HCEC 1CT (cell line): ENCODE measurements at regions not wholly inside any gene's neighbourhood (a gene's known extent, or its start where the extent isn't known, plus 50 kb on each side); places are given as distances from the start of the nearest gene placed in this dataset.

Experiments
- DNase-seq: peaks from one replicate; pipeline ENCODE4 v3.0.0-alpha.2; 2017

- DNase-seq = no peak
These were observed 221.8 kb downstream of the CENPF start for GRCh38 chr1:214824763-214825162.

GRCh38 chr1:214826619-214827018 is 223.6 kb downstream of the CENPF start:
- DNase-seq = no peak

GRCh38 chr1:214827883-214828282 is 224.9 kb downstream of the CENPF start:
- DNase-seq = no peak

GRCh38 chr1:214830941-214831340 is 227.9 kb downstream of the CENPF start:
- DNase-seq = no peak

GRCh38 chr1:214831956-214832355 is 229.0 kb downstream of the CENPF start:
- no peak for DNase-seq

- peak; percentile 71 for DNase-seq
These were observed 230.3 kb downstream of the CENPF start for GRCh38 chr1:214833178-214833756.

GRCh38 chr1:214837376-214837775 is 234.4 kb downstream of the CENPF start:
- DNase-seq = no peak

- DNase-seq = peak; percentile 81
These were observed 235.4 kb downstream of the CENPF start for GRCh38 chr1:214838351-214838750.

GRCh38 chr1:214840356-214840755 is 237.4 kb downstream of the CENPF start:
- peak; percentile 74 for DNase-seq

- peak; percentile 74 for DNase-seq
These were observed 239.7 kb upstream of the KCNK2 start for GRCh38 chr1:214842856-214843255.

- DNase-seq = peak; percentile 56
These were observed 239.3 kb upstream of the KCNK2 start for GRCh38 chr1:214843281-214843680.

GRCh38 chr1:214844319-214844718 is 238.2 kb upstream of the KCNK2 start:
- DNase-seq = no peak

GRCh38 chr1:214846276-214846675 is 236.3 kb upstream of the KCNK2 start:
- no peak for DNase-seq

- no peak for DNase-seq
These were observed 235.3 kb upstream of the KCNK2 start for GRCh38 chr1:214847071-214847810.

GRCh38 chr1:214848101-214848500 is 234.4 kb upstream of the KCNK2 start:
- DNase-seq = no peak

- DNase-seq = no peak
These were observed 232.0 kb upstream of the KCNK2 start for GRCh38 chr1:214850432-214851050.

GRCh38 chr1:214853340-214853739 is 229.2 kb upstream of the KCNK2 start:
- DNase-seq = no peak

GRCh38 chr1:214854126-214854875 is 228.2 kb upstream of the KCNK2 start:
- peak; percentile 51 for DNase-seq

GRCh38 chr1:214856843-214857242 is 225.7 kb upstream of the KCNK2 start:
- peak; percentile 39 for DNase-seq

- peak; percentile 78 for DNase-seq
These were observed 224.8 kb upstream of the KCNK2 start for GRCh38 chr1:214857716-214858115.

GRCh38 chr1:214859647-214860046 is 222.9 kb upstream of the KCNK2 start:
- DNase-seq = no peak

GRCh38 chr1:214861615-214862014 is 220.9 kb upstream of the KCNK2 start:
- DNase-seq = no peak

- peak; percentile 57 for DNase-seq
These were observed 220.1 kb upstream of the KCNK2 start for GRCh38 chr1:214862421-214862820.
